Inflammatory macrophage (primary cell): ENCODE measurements at regions not wholly inside any gene's neighbourhood (a gene's known extent, or its start where the extent isn't known, plus 50 kb on each side); places are given as distances from the start of the nearest gene placed in this dataset.

Experiments
- DNase-seq, 2 donors: peaks; one replicate each; pipeline ENCODE4 v3.0.0-alpha.2; 2020 to 2022

- DNase-seq = no peak
Measured at GRCh38 chr15:67005294-67005996, 60.0 kb upstream of the SMAD3 start.

- DNase-seq = peak; percentile 71 to 74
Measured at GRCh38 chr15:67006083-67007065, 59.0 kb upstream of the SMAD3 start.

- no peak for DNase-seq
Measured at GRCh38 chr15:67009576-67010569, 55.5 kb upstream of the SMAD3 start.

GRCh38 chr15:67010898-67011616 is 54.3 kb upstream of the SMAD3 start:
- no peak for DNase-seq

- DNase-seq = no peak
Measured at GRCh38 chr15:67011617-67012005, 53.8 kb upstream of the SMAD3 start.

GRCh38 chr15:67013696-67014095 is 51.7 kb upstream of the SMAD3 start:
- no peak for DNase-seq
